GM23338 (cell line): ENCODE measurements at regions not wholly inside any gene's neighbourhood (a gene's known extent, or its start where the extent isn't known, plus 50 kb on each side); places are given as distances from the start of the nearest gene placed in this dataset.

Experiments used
- ATAC-seq: fragments of 200-7000 bp; cut with Tn5 transposase; 3 replicates; pipeline ENCODE4 v1.9.1; 2020
- DNase-seq: peaks from one replicate; pipeline ENCODE4 v3.0.0-alpha.2; 2015; ENCODE audit warnings: low spot score
- H2AFZ ChIP-seq: fragments of 200-600 bp; sonication (generic); 2 replicates; pipeline ENCODE4 v1.8.0; 2016; ENCODE audit warnings: antibody characterized with exemption, mild to moderate bottlenecking, moderate library complexity
- H3F3A ChIP-seq: fragments of 200-600 bp; sonication (generic); replicated peaks from 2 replicates; pipeline ENCODE4 v1.8.0; 2017; ENCODE audit warnings: antibody characterized with exemption, mixed run types, low read depth
- H3K27ac ChIP-seq: fragments of 200-600 bp; sonication (generic); 2 replicates; pipeline ENCODE4 v1.6.1; 2016; ENCODE audit warnings: low read depth
- H3K27me3 ChIP-seq: fragments of 200-600 bp; sonication (generic); 2 replicates; pipeline ENCODE4 v1.8.0; 2016; ENCODE audit warnings: mild to moderate bottlenecking, mixed run types, moderate library complexity; ENCODE audit not compliant: insufficient read depth
- H3K36me3 ChIP-seq: fragments of 200-600 bp; sonication (generic); 2 replicates; pipeline ENCODE4 v1.8.0; 2016; ENCODE audit warnings: mild to moderate bottlenecking; ENCODE audit not compliant: insufficient read depth
- H3K4me1 ChIP-seq: fragments of 200-600 bp; sonication (generic); 2 replicates; pipeline ENCODE4 v1.8.0; 2016; ENCODE audit warnings: mild to moderate bottlenecking, moderate library complexity; ENCODE audit not compliant: insufficient read depth
- H3K4me2 ChIP-seq: fragments of 200-600 bp; sonication (generic); 2 replicates; pipeline ENCODE4 v1.7.1; 2017; ENCODE audit warnings: mixed run types
- H3K4me3 ChIP-seq: fragments of 200-600 bp; sonication (generic); 2 replicates; pipeline ENCODE4 v1.6.1; 2016; ENCODE audit warnings: mixed run types
- H3K79me2 ChIP-seq: fragments of 200-600 bp; sonication (generic); replicated peaks from 2 replicates; pipeline ENCODE4 v1.8.0; 2017; ENCODE audit warnings: mild to moderate bottlenecking; ENCODE audit not compliant: insufficient read depth
- H3K9me2 ChIP-seq: fragments of 200-600 bp; sonication (generic); 2 replicates; pipeline ENCODE4 v1.8.0; 2017; ENCODE audit not compliant: insufficient read depth
- H4K20me1 ChIP-seq: fragments of 200-600 bp; sonication (generic); replicated peaks from 2 replicates; pipeline ENCODE4 v1.8.0; 2017; ENCODE audit warnings: mild to moderate bottlenecking; ENCODE audit not compliant: insufficient read depth
- H3K27ac Mint-ChIP-seq: 2 replicates; pipeline ENCODE4 v1.8.0; 2020; ENCODE audit warnings: inconsistent platforms, mild to moderate bottlenecking, moderate library complexity, mixed read lengths
- H3K27me3 Mint-ChIP-seq: 3 replicates; pipeline ENCODE4 v1.8.0; 2022; ENCODE audit warnings: low read depth, mild to moderate bottlenecking, moderate library complexity, mixed read lengths, inconsistent platforms; ENCODE audit not compliant: insufficient read depth, poor library complexity
- H3K36me3 Mint-ChIP-seq: 3 replicates; pipeline ENCODE4 v1.8.0; 2021; ENCODE audit warnings: low read depth, mild to moderate bottlenecking, inconsistent platforms, moderate library complexity, mixed read lengths
- H3K4me1 Mint-ChIP-seq: 3 replicates; pipeline ENCODE4 v1.8.0; 2020; ENCODE audit warnings: mild to moderate bottlenecking, inconsistent platforms, mixed read lengths
- H3K4me3 Mint-ChIP-seq: 3 replicates; pipeline ENCODE4 v1.8.0; 2021; ENCODE audit warnings: moderate library complexity, mild to moderate bottlenecking, inconsistent platforms, mixed read lengths
- H3K9me3 Mint-ChIP-seq: 3 replicates; pipeline ENCODE4 v1.8.0; 2020; ENCODE audit warnings: moderate library complexity, mild to moderate bottlenecking, inconsistent platforms, mixed read lengths
- CREB1 ChIP-seq: fragments of 250-450 bp; sonication (Bioruptor Pico); IDR thresholded peaks from 2 replicates; pipeline ENCODE4 v1.5.0; 2020; ENCODE audit warnings: low read depth, mild to moderate bottlenecking, moderate library complexity
- CTCF ChIP-seq, 2 experiments: fragments of 200-600 bp in 1 of 2; sonication (generic) in 1 of 2; conservative IDR thresholded peaks; 2 replicates each; pipeline versions ENCODE4 v1.5.1 to v1.6.1; 2016 to 2017; ENCODE audit warnings: antibody characterized with exemption in 2 of 2, low read depth in 2 of 2, mild to moderate bottlenecking in 2 of 2, moderate library complexity in 1 of 2
- ETS1 ChIP-seq: IDR thresholded peaks from 2 replicates; pipeline ENCODE4 v1.6.1; 2016; ENCODE audit warnings: antibody characterized with exemption
- EZH2 ChIP-seq: fragments of 200-600 bp; sonication (generic); IDR thresholded peaks from one replicate; pipeline ENCODE4 v1.8.0; 2017; ENCODE audit warnings: antibody characterized with exemption, mild to moderate bottlenecking, low read depth; ENCODE audit not compliant: unreplicated experiment
- EZH2phosphoT487 ChIP-seq: fragments of 200-600 bp; sonication (generic); IDR thresholded peaks from one replicate; pipeline ENCODE4 v1.8.1; 2018; ENCODE audit warnings: antibody characterized with exemption; ENCODE audit not compliant: unreplicated experiment
- JUNB ChIP-seq: IDR thresholded peaks from one replicate; pipeline ENCODE4 v1.6.1; 2016; ENCODE audit warnings: antibody characterized with exemption; ENCODE audit not compliant: unreplicated experiment
- NANOG ChIP-seq: IDR thresholded peaks from 2 replicates; pipeline ENCODE4 v1.6.1; 2016; ENCODE audit warnings: antibody characterized with exemption, borderline replicate concordance
- POLR2AphosphoS5 ChIP-seq: IDR thresholded peaks from 2 replicates; pipeline ENCODE4 v1.6.1; 2016; ENCODE audit warnings: antibody characterized with exemption, low read depth
- REST ChIP-seq: IDR thresholded peaks from one replicate; pipeline ENCODE4 v1.6.1; 2018; ENCODE audit warnings: antibody characterized with exemption; ENCODE audit not compliant: unreplicated experiment
- STAT1 ChIP-seq: IDR thresholded peaks from one replicate; pipeline ENCODE4 v1.6.1; 2016; ENCODE audit warnings: antibody characterized with exemption; ENCODE audit not compliant: unreplicated experiment
- ZNF114 ChIP-seq: fragments of 250-450 bp; sonication (Bioruptor Pico); IDR thresholded peaks from 2 replicates; pipeline ENCODE4 v1.5.0; 2020; ENCODE audit warnings: mild to moderate bottlenecking, moderate library complexity
- ZNF331 ChIP-seq: fragments of 250-450 bp; sonication (Bioruptor Pico); IDR thresholded peaks from 2 replicates; pipeline ENCODE4 v1.5.0; 2020; ENCODE audit warnings: low read depth, mild to moderate bottlenecking, moderate library complexity
- ZNF462 ChIP-seq: fragments of 250-450 bp; sonication (Bioruptor Pico); IDR thresholded peaks from 2 replicates; pipeline ENCODE4 v1.5.0; 2020; ENCODE audit warnings: mild to moderate bottlenecking, moderate library complexity

- Histone ChIP-seq H3K4me2 (no peak overlapping the region), H3K36me3 (no peaks in the 10 kb centered on the region), H3F3A (no peaks in the 10 kb centered on the region), H3K27me3 (no peaks in the 10 kb centered on the region), H4K20me1 (no peaks in the 10 kb centered on the region), H3K79me2 (no peaks in the 10 kb centered on the region), H3K4me1 (no peaks in the 10 kb centered on the region), H2AFZ (no peak overlapping the region), H3K27ac (no peak overlapping the region), H3K9me2 (no peaks in the 10 kb centered on the region), H3K4me3 (no peak overlapping the region)
- Mint-ChIP-seq H3K27ac (no peak overlapping the region), H3K4me3 (no peak overlapping the region), H3K36me3 (peaks cover 29% of the 10 kb centered on the region; the same call in 2 of the 3 replicates), H3K9me3 (peaks cover 28% of the 10 kb centered on the region), H3K4me1 (no peaks in the 10 kb centered on the region), H3K27me3 (no peaks in the 10 kb centered on the region)
- ATAC-seq (no peak), DNase-seq (no peak)
- no peak for TF ChIP-seq REST
- no peak for TF ChIP-seq STAT1
- TF ChIP-seq JUNB = no peak
- TF ChIP-seq NANOG = no peak
- no peak for TF ChIP-seq POLR2AphosphoS5
- TF ChIP-seq ZNF331 (CRISPR knock-in tag) = no peak
- TF ChIP-seq CREB1 = no peak
- no peak for TF ChIP-seq ZNF462 (CRISPR knock-in tag)
- no peak for TF ChIP-seq EZH2phosphoT487
- no peak for TF ChIP-seq ZNF114 (CRISPR knock-in tag)
- no peak for TF ChIP-seq CTCF (conservative IDR thresholded peaks at IDR 0.05; ENCODE audit: low read depth in 2 of 2)
- TF ChIP-seq ETS1 = no peak
- TF ChIP-seq EZH2 = no peak
These were observed 286.1 kb upstream of the PMFBP1 start for GRCh38 chr16:72458035-72458434.
